ENCODE measurements at regions not wholly inside any gene's neighbourhood (a gene's known extent, or its start where the extent isn't known, plus 50 kb on each side); places are given as distances from the start of the nearest gene placed in this dataset.

DNA sequence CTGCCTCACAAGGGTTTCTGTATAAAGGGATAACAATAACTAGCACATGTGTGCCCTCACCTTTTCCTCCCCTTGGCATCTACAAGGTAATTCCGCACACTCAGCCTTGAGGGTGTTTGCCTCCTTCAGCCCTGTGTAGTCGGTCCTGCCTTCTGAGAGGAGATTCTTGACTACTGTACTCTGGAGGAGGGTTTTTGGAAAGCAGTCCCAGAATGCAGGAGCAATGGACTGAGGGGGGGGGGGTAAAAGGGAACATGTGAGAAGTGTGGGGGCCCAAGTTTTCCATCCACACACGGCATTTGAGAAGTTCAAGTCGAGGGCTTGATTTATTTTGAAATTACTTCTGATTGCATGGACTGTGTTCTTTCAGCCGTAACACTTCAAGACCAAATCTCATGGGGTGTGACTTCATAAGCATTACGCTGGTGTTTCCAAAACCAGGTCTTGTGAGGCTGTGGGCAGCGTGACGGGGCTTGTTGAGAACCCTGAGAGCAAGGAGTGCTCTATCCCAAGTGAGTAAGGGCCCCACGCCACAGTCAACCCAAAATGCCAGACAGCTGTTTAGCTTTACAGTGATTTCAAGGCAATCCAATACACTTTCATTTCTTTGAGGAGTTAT, 198.7 kb upstream of the MEIS1 start:
- no peaks in the 10 kb centered on the region for H3K9me3 ChIP-seq (ENCODE audit: control insufficient read depth, low read length)
- H3K4me1 ChIP-seq (ENCODE audit: control insufficient read depth, insufficient read depth, low read length): peaks cover 3% of the 10 kb centered on the region
- WGBS, 2 experiments: 96 to 97% methylated on average over 9 of the region's 9 CpGs
- no peaks in the 10 kb centered on the region for H3K27me3 ChIP-seq (ENCODE audit: control insufficient read depth, insufficient read depth, low read length, poor library complexity, severe bottlenecking)
- no peaks in the 10 kb centered on the region for H3K36me3 ChIP-seq (ENCODE audit: control insufficient read depth, insufficient read depth, low read length)
- H3K4me3 ChIP-seq (ENCODE audit: insufficient read depth, low read depth, low read length): no peak overlapping the region
- no peak overlapping the region for H3K27ac ChIP-seq (ENCODE audit: insufficient read depth, low read depth, low read length, poor library complexity, severe bottlenecking)

DNA sequence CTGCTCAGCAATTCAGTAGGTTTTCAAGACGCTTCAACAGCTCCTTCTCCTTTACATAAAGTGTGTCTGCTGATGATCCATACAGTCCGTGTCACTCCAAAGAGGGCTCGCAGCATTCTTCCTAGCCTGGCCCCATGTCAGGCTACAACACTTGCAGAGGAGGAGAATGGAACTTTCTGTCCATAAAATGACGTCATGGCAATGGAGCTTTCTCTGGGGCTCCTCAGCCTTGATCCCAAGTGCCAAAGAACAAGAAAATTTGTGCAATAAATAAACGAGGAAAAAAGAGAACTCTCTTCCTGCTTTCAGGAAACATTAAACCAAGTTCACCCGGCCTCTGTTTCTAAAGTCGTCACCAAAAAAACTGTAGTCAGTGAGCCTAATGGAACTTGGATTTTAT, 199.5 kb upstream of the MEIS1 start:
- H3K4me1 ChIP-seq (ENCODE audit: control insufficient read depth, insufficient read depth, low read length): peaks cover 3% of the 10 kb centered on the region
- H3K27me3 ChIP-seq (ENCODE audit: control insufficient read depth, insufficient read depth, low read length, poor library complexity, severe bottlenecking): no peaks in the 10 kb centered on the region
- 93% methylated on average over 7 of the region's 7 CpGs for WGBS, 2 experiments
- no peak overlapping the region for H3K4me3 ChIP-seq (ENCODE audit: insufficient read depth, low read depth, low read length)
- H3K9me3 ChIP-seq (ENCODE audit: control insufficient read depth, low read length): no peaks in the 10 kb centered on the region
- H3K27ac ChIP-seq (ENCODE audit: insufficient read depth, low read depth, low read length, poor library complexity, severe bottlenecking): no peak overlapping the region
- H3K36me3 ChIP-seq (ENCODE audit: control insufficient read depth, insufficient read depth, low read length): no peaks in the 10 kb centered on the region

DNA sequence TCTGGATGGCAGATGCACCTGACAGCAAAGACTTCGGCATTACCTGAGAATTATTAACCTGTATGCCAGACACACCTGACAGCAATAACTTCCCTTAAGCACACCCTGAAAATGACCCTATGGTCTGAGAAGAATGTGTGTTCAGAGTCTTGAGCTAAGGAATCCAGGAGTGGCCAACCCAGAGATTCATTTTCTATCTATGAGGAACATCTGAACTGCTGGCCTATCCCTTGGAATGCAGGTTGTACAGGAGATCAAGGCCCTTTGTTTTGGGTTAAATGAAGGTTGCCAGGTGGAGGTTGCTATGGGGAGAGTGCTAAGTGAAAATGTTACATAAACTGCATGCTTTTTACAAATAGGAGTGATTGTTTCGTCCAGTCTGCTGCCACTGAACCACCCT, 200.9 kb upstream of the MEIS1 start:
- no peak overlapping the region for H3K27ac ChIP-seq (ENCODE audit: insufficient read depth, low read depth, low read length, poor library complexity, severe bottlenecking)
- peaks cover 3% of the 10 kb centered on the region for H3K4me1 ChIP-seq (ENCODE audit: control insufficient read depth, insufficient read depth, low read length)
- H3K27me3 ChIP-seq (ENCODE audit: control insufficient read depth, insufficient read depth, low read length, poor library complexity, severe bottlenecking): no peaks in the 10 kb centered on the region
- H3K9me3 ChIP-seq (ENCODE audit: control insufficient read depth, low read length): no peaks in the 10 kb centered on the region
- 91 to 98% methylated on average over 2 of the region's 2 CpGs for WGBS, 2 experiments
- no peaks in the 10 kb centered on the region for H3K36me3 ChIP-seq (ENCODE audit: control insufficient read depth, insufficient read depth, low read length)
- no peak overlapping the region for H3K4me3 ChIP-seq (ENCODE audit: insufficient read depth, low read depth, low read length)

DNA sequence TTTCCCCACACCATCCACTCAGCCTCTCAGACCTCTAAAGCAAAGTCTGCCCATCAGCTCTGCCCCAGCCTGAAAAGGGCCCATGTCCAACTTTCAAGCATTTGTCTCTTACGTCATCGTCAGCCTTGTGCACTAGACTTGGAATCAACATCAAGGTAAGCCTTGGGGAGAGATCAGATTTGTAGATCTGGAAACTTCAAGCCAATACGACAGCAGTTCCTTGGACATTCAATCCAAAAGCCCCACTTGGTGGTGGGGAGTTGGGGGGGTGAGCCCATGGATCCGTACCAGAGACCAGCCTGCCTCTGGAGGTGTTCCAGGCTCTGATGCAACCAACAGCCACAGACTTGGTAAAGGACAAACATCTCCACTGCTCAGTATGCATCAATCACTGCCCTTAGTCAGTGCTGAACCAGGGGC, 206.8 kb upstream of the MEIS1 start:
- Histone ChIP-seq H3K4me3 (ENCODE audit: insufficient read depth, low read depth, low read length) (no peak overlapping the region), H3K36me3 (ENCODE audit: control insufficient read depth, insufficient read depth, low read length) (no peaks in the 10 kb centered on the region), H3K4me1 (ENCODE audit: control insufficient read depth, insufficient read depth, low read length) (no peaks in the 10 kb centered on the region), H3K27me3 (ENCODE audit: control insufficient read depth, insufficient read depth, low read length, poor library complexity, severe bottlenecking) (no peaks in the 10 kb centered on the region), H3K9me3 (ENCODE audit: control insufficient read depth, low read length) (no peaks in the 10 kb centered on the region), H3K27ac (ENCODE audit: insufficient read depth, low read depth, low read length, poor library complexity, severe bottlenecking) (no peak overlapping the region)
- WGBS, 2 experiments: 71% methylated on average over 4 of the region's 4 CpGs

DNA sequence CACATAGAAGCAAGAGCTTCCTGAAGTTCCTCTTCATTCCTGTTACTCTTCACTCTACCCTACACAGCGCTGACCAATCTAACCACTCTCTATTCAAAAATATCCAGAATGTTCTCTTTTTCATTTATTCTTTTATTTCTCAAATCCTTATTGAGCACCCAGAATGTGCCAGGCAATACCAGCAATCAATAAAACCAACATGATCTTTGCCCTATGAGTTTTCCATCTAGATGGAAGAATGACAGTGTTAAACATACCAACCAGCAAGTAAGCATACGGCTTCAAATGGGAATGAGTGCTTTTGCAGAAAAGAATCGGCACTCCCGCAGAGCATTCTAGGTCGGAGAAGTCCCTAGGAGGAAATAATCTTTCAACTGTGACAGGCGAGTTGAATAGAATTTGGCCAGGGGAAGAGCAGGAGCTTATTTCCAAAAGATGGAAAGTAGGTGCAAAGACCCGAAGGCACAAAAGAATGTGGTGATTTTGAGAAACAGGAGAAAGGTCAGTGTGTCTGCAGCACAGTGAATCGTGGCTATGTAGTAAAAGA, 217.8 kb upstream of the MEIS1 start:
- WGBS, 2 experiments: 58 to 61% methylated on average over 8 of the region's 8 CpGs
- no peaks in the 10 kb centered on the region for H3K27me3 ChIP-seq (ENCODE audit: control insufficient read depth, insufficient read depth, low read length, poor library complexity, severe bottlenecking)
- H3K27ac ChIP-seq (ENCODE audit: insufficient read depth, low read depth, low read length, poor library complexity, severe bottlenecking): no peak overlapping the region
- H3K36me3 ChIP-seq (ENCODE audit: control insufficient read depth, insufficient read depth, low read length): no peaks in the 10 kb centered on the region
- H3K4me3 ChIP-seq (ENCODE audit: insufficient read depth, low read depth, low read length): no peak overlapping the region
- H3K9me3 ChIP-seq (ENCODE audit: control insufficient read depth, low read length): no peaks in the 10 kb centered on the region
- H3K4me1 ChIP-seq (ENCODE audit: control insufficient read depth, insufficient read depth, low read length): no peaks in the 10 kb centered on the region

DNA sequence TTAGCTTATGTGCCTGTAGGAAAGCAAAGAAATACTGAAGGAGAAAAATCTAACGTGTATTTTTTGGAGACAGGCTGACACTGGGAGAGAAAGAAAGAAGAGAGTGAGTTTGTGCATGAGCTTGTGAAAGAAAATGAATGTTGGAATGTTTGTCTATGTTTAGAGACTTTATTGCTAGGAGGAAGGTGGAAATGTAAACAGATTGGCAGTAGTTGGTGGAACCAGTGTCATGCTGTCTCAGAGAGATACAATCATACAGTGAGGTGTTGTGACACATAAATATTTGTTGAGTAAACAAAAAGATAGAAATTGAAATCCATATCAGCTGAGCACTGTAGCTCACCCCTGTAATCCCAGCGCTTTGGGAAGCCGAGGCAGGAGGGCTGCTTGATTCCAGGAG, 222.2 kb upstream of the MEIS1 start:
- Histone ChIP-seq H3K27me3 (ENCODE audit: control insufficient read depth, insufficient read depth, low read length, poor library complexity, severe bottlenecking) (no peaks in the 10 kb centered on the region), H3K36me3 (ENCODE audit: control insufficient read depth, insufficient read depth, low read length) (no peaks in the 10 kb centered on the region)
- WGBS, 2 experiments: 93 to 98% methylated on average over 3 of the region's 3 CpGs

DNA sequence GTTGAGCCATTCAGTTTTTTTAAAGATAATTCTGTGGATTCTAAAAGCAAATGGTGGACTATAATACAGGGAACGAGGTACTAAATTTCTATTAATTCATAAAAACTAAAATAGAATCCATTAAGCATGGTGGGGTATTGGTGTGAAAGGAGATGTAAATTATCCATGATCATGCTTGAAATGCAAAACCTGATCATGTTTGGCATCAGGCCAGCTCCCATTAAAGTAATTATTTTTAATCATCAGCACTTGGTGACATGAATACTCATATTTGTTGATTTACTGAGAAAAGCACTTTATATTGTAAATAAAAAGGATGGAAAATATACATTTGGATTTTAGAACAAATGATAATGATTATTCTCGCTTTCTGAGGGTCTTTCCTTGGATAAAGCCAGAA, 232.3 kb upstream of the MEIS1 start:
- Histone ChIP-seq H3K27ac (ENCODE audit: insufficient read depth, low read depth, low read length, poor library complexity, severe bottlenecking) (no peak overlapping the region), H3K4me1 (ENCODE audit: control insufficient read depth, insufficient read depth, low read length) (no peaks in the 10 kb centered on the region), H3K9me3 (ENCODE audit: control insufficient read depth, low read length) (peaks cover 3% of the 10 kb centered on the region), H3K27me3 (ENCODE audit: control insufficient read depth, insufficient read depth, low read length, poor library complexity, severe bottlenecking) (no peaks in the 10 kb centered on the region), H3K4me3 (ENCODE audit: insufficient read depth, low read depth, low read length) (no peak overlapping the region), H3K36me3 (ENCODE audit: control insufficient read depth, insufficient read depth, low read length) (no peaks in the 10 kb centered on the region)
- 94 to 100% methylated on average over 1 of the region's 2 CpGs for WGBS, 2 experiments

More for the DNA sequence above, 222.2 kb upstream of the MEIS1 start:
- Histone ChIP-seq H3K4me3 (ENCODE audit: insufficient read depth, low read depth, low read length) (no peak overlapping the region), H3K27ac (ENCODE audit: insufficient read depth, low read depth, low read length, poor library complexity, severe bottlenecking) (no peak overlapping the region), H3K9me3 (ENCODE audit: control insufficient read depth, low read length) (no peaks in the 10 kb centered on the region), H3K4me1 (ENCODE audit: control insufficient read depth, insufficient read depth, low read length) (no peaks in the 10 kb centered on the region)

DNA sequence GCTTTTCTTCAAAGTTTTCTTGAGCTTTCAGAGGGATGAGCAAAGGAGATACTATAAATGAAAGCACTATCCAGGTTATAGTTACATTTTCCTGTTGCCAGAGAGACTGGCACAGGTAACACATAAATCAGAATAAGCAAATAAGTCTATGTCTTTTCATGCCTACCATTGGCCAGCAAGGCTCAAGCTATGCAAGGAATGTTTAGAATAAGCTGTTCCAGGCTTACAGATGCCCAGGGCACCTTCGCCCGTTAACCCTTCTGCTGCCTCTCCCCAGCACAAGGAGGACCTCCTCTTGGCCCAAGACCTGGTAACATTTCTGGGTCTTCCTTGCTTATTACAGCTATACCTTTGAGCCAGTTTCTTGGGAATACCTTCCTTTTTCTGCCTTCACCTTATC, 233.7 kb upstream of the MEIS1 start:
- 90 to 94% methylated on average over 2 of the region's 2 CpGs for WGBS, 2 experiments
- H3K9me3 ChIP-seq (ENCODE audit: control insufficient read depth, low read length): peaks cover 3% of the 10 kb centered on the region
- no peaks in the 10 kb centered on the region for H3K4me1 ChIP-seq (ENCODE audit: control insufficient read depth, insufficient read depth, low read length)
- H3K27ac ChIP-seq (ENCODE audit: insufficient read depth, low read depth, low read length, poor library complexity, severe bottlenecking): no peak overlapping the region
- no peaks in the 10 kb centered on the region for H3K36me3 ChIP-seq (ENCODE audit: control insufficient read depth, insufficient read depth, low read length)
- H3K27me3 ChIP-seq (ENCODE audit: control insufficient read depth, insufficient read depth, low read length, poor library complexity, severe bottlenecking): no peaks in the 10 kb centered on the region
- H3K4me3 ChIP-seq (ENCODE audit: insufficient read depth, low read depth, low read length): no peak overlapping the region

DNA sequence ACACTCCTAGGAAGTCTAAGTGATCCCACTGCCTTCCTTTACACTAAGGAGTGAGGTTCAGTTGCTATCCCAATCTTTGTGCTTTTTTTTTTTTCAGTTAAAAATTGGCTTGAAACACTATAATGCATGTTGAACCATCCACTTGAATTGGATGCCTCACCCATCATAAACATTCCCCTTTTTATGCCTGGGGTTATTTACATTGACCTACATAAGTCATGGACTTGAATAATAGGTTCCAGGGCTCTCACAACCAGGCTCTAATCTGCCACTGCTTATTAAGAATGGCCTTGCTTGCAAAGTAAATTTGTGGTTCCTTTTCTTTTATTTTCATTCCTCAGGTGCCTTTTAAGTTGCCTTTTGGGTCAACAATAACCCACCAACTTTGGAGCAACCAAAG, 236.1 kb upstream of the MEIS1 start:
- no peaks in the 10 kb centered on the region for H3K36me3 ChIP-seq (ENCODE audit: control insufficient read depth, insufficient read depth, low read length)
- H3K4me3 ChIP-seq (ENCODE audit: insufficient read depth, low read depth, low read length): no peak overlapping the region
- H3K27me3 ChIP-seq (ENCODE audit: control insufficient read depth, insufficient read depth, low read length, poor library complexity, severe bottlenecking): no peaks in the 10 kb centered on the region
- H3K27ac ChIP-seq (ENCODE audit: insufficient read depth, low read depth, low read length, poor library complexity, severe bottlenecking): no peak overlapping the region
- peaks cover 3% of the 10 kb centered on the region for H3K9me3 ChIP-seq (ENCODE audit: control insufficient read depth, low read length)
- H3K4me1 ChIP-seq (ENCODE audit: control insufficient read depth, insufficient read depth, low read length): no peaks in the 10 kb centered on the region

DNA sequence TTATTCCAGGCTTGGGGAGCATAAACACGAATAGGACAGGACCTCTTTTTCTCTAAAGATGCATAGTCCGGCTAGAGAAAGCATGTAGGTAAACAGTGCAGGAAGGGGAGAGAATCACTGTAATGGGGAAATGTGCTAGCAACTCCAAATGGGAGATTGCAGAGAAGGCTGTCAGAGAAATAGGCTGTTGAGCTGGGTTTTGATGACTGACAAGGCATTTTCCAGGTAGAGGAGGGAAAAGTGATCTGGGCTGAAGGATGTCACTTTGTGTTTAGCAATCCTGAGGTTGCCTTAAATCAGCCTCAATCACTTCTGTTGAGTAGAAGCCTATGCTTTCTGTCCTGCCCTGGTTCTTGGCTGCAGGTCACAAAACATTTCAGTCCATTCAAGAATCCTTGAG, 242.0 kb upstream of the MEIS1 start:
- Histone ChIP-seq H3K4me1 (ENCODE audit: control insufficient read depth, insufficient read depth, low read length) (peaks cover 8% of the 10 kb centered on the region), H3K9me3 (ENCODE audit: control insufficient read depth, low read length) (no peaks in the 10 kb centered on the region), H3K4me3 (ENCODE audit: insufficient read depth, low read depth, low read length) (no peak overlapping the region), H3K36me3 (ENCODE audit: control insufficient read depth, insufficient read depth, low read length) (no peaks in the 10 kb centered on the region), H3K27me3 (ENCODE audit: control insufficient read depth, insufficient read depth, low read length, poor library complexity, severe bottlenecking) (no peaks in the 10 kb centered on the region), H3K27ac (ENCODE audit: insufficient read depth, low read depth, low read length, poor library complexity, severe bottlenecking) (no peak overlapping the region)
- 93 to 95% methylated on average over 2 of the region's 2 CpGs for WGBS, 2 experiments

DNA sequence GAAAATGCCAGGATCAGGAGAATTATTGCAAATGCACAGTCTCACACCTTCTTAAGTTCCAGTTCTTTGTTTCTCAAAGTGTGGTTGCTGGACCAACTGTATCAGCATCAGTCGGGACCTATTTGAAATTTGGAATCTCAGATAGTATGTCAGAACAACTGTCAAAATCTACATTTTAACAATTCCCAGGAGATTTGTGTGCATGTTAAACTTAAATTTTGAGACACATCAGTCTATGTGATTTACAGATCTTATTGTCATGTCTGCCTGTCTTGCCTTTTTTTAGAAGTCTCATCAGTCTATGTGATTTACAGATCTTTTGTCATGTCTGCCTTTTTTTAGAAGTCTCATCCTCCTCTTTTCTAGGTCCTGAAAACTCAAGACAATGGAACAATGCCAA, 243.6 kb upstream of the MEIS1 start:
- no peak overlapping the region for H3K4me3 ChIP-seq (ENCODE audit: insufficient read depth, low read depth, low read length)
- no peaks in the 10 kb centered on the region for H3K9me3 ChIP-seq (ENCODE audit: control insufficient read depth, low read length)
- WGBS, 2 experiments: 83 to 100% methylated on average over 1 of the region's 1 CpG
- H3K27ac ChIP-seq (ENCODE audit: insufficient read depth, low read depth, low read length, poor library complexity, severe bottlenecking): no peak overlapping the region
- H3K36me3 ChIP-seq (ENCODE audit: control insufficient read depth, insufficient read depth, low read length): no peaks in the 10 kb centered on the region
- H3K27me3 ChIP-seq (ENCODE audit: control insufficient read depth, insufficient read depth, low read length, poor library complexity, severe bottlenecking): no peaks in the 10 kb centered on the region
- H3K4me1 ChIP-seq (ENCODE audit: control insufficient read depth, insufficient read depth, low read length): peaks cover 8% of the 10 kb centered on the region
